Right lobe of liver (tissue), 4 donors: ENCODE measurements at regions not wholly inside any gene's neighbourhood (a gene's known extent, or its start where the extent isn't known, plus 50 kb on each side); places are given as distances from the start of the nearest gene placed in this dataset.

Source experiments
- CTCF ChIP-seq, 4 donors: fragments of 200-600 bp in 3 of 4; fragments of 450-650 bp in 1 of 4; IDR thresholded peaks; one replicate each; pipeline versions ENCODE4 v1.5.1 to v1.8.0; 2016 to 2022; ENCODE audit warnings: antibody characterized with exemption in 4 of 4, mild to moderate bottlenecking in 2 of 4
- POLR2A ChIP-seq: fragments of 450-650 bp; IDR thresholded peaks from one replicate; pipeline ENCODE4 v1.6.1; 2017; ENCODE audit warnings: antibody characterized with exemption, mild to moderate bottlenecking
- donor health status: DM: no; HTN: no; CAD: no.
- donor health status: DM: no; HTN: no; CAD: no.
- donor health status: DM: no; HTN: yes; CAD: no.

DNA sequence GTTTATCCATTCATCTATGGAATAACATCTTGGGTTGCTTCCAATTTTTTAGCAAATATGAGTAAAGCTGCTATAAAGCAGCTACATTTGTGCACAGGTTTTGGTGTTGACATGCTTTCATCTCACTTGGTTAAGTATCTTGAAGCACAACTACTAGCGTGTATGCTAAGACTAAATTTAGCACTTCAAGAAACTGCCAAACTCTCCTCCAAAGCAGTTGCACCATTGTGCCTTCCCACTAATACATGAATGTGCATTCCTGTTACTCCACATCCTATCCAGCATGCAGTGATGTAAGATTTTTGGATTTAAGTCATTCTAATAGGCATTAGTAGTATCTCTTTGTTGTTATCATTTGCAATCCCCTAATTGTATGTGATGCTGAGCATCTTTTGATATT is 230.7 kb downstream of the KCNA4 start:
- TF ChIP-seq CTCF (IDR thresholded peaks at IDR 0.05), result no peak
- TF ChIP-seq POLR2A, result no peak
